K562 (cell line): ENCODE measurements at regions not wholly inside any gene's neighbourhood (a gene's known extent, or its start where the extent isn't known, plus 50 kb on each side); places are given as distances from the start of the nearest gene placed in this dataset.

Experiments
- EP300 ChIP-seq: IDR thresholded peaks from 2 replicates; pipeline ENCODE4 v1.6.1; 2012; ENCODE audit warnings: low read length, improper control_type of control experiment
- SAFB ChIP-seq: fragments of 200-400 bp; formaldehyde crosslinking; IDR thresholded peaks from 2 replicates; pipeline ENCODE4 v1.6.1; 2017; ENCODE audit warnings: low read depth, low read length, borderline replicate concordance
- ZBTB11 ChIP-seq, 3 experiments: fragments of 200-800 bp in 1 of 3; fragments of 250-450 bp in 1 of 3; fragments of 450-650 bp in 1 of 3; sonication (Bioruptor Pico) in 1 of 3; sonication (Bioruptor generic) in 1 of 3; formaldehyde crosslinking in 1 of 3; IDR thresholded peaks; 2 replicates each; pipeline versions ENCODE4 v1.6.1 to v1.8.0; 2016 to 2022; ENCODE audit warnings: mild to moderate bottlenecking in 2 of 3, missing genetic modification characterization in 2 of 3, missing compliant biosample characterization in 1 of 3, moderate library complexity in 1 of 3
- ZNF740 ChIP-seq, 3 experiments: fragments of 200-800 bp in 1 of 3; sonication (Bioruptor generic) in 1 of 3; sonication (generic) in 1 of 3; formaldehyde crosslinking in 1 of 3; IDR thresholded peaks; 2 replicates each; pipeline versions ENCODE4 v1.6.1 to v1.8.0; 2016 to 2022; ENCODE audit warnings: mild to moderate bottlenecking in 2 of 3, missing compliant biosample characterization in 2 of 3, missing genetic modification characterization in 2 of 3, missing genetic modification reagents in 1 of 3
- TF ChIP-seq, protein P1 (sequence below): fragments of 200-800 bp; sonication (Bioruptor generic); IDR thresholded peaks from 2 replicates; pipeline ENCODE4 v1.6.1; 2017; ENCODE audit warnings: missing genetic modification characterization, missing compliant biosample characterization

- TF ChIP-seq ZNF740 (CRISPR knock-in tag; IDR thresholded peaks at IDR 0.05) (no peak), ZNF740 (tag; IDR thresholded peaks at IDR 0.05) (no peak), SAFB (no peak), ZBTB11 (CRISPR knock-in tag; IDR thresholded peaks at IDR 0.05) (no peak), EP300 (no peak)
- TF ChIP-seq, protein P1, sequence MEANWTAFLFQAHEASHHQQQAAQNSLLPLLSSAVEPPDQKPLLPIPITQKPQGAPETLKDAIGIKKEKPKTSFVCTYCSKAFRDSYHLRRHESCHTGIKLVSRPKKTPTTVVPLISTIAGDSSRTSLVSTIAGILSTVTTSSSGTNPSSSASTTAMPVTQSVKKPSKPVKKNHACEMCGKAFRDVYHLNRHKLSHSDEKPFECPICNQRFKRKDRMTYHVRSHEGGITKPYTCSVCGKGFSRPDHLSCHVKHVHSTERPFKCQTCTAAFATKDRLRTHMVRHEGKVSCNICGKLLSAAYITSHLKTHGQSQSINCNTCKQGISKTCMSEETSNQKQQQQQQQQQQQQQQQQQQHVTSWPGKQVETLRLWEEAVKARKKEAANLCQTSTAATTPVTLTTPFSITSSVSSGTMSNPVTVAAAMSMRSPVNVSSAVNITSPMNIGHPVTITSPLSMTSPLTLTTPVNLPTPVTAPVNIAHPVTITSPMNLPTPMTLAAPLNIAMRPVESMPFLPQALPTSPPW (CRISPR knock-in tag) = no peak
- TF ChIP-seq, all 486 proteins: peak for 0
Observed at GRCh38 chr2:176516051-176516602, 246.9 kb downstream of the MTX2 start (continued).
